ENCODE measurements at regions not wholly inside any gene's neighbourhood (a gene's known extent, or its start where the extent isn't known, plus 50 kb on each side); places are given as distances from the start of the nearest gene placed in this dataset.

- no peaks in the 10 kb centered on the region for H3K36me3 ChIP-seq
- H3K27ac ChIP-seq, result no peak overlapping the region
- H3K27me3 ChIP-seq, result no peaks in the 10 kb centered on the region
- WGBS, 2 donors, result 91 to 92% methylated on average over 1 of the region's 1 CpG
- no peak for ATAC-seq (ENCODE audit: low FRiP score in 2 of 2)
- H3K4me3 ChIP-seq, result no peak overlapping the region
- TF ChIP-seq CTCF (IDR thresholded peaks at IDR 0.05), result no peak
- no peak for TF ChIP-seq POLR2A (IDR thresholded peaks at IDR 0.05)
- TF ChIP-seq POLR2AphosphoS5 (IDR thresholded peaks at IDR 0.05), result no peak
- TF ChIP-seq EP300 (IDR thresholded peaks at IDR 0.05), result no peak
- no peaks in the 10 kb centered on the region for H3K4me1 ChIP-seq
- H3K9me3 ChIP-seq, result no peaks in the 10 kb centered on the region
- no peak for DNase-seq
Measured at GRCh38 chr3:148102156-148102555, 595.5 kb upstream of the AGTR1 start.

- no peaks in the 10 kb centered on the region for H3K36me3 ChIP-seq
- DNase-seq, result no peak
- no peaks in the 10 kb centered on the region for H3K9me3 ChIP-seq
- no peak overlapping the region for H3K27ac ChIP-seq
- WGBS, 2 donors, result 81 to 85% methylated on average over 2 of the region's 2 CpGs
- H3K4me3 ChIP-seq, result no peak overlapping the region
- H3K27me3 ChIP-seq, result no peaks in the 10 kb centered on the region
- no peak for ATAC-seq (ENCODE audit: low FRiP score in 2 of 2)
- H3K4me1 ChIP-seq, result no peaks in the 10 kb centered on the region
- TF ChIP-seq CTCF (IDR thresholded peaks at IDR 0.05) (no peak), POLR2AphosphoS5 (IDR thresholded peaks at IDR 0.05) (no peak), POLR2A (IDR thresholded peaks at IDR 0.05) (no peak), EP300 (IDR thresholded peaks at IDR 0.05) (no peak)
Measured at GRCh38 chr3:148106062-148106461, 591.6 kb upstream of the AGTR1 start.

- H3K27me3 ChIP-seq, result no peaks in the 10 kb centered on the region
- TF ChIP-seq EP300 (IDR thresholded peaks at IDR 0.05), result no peak
- TF ChIP-seq POLR2A (IDR thresholded peaks at IDR 0.05), result no peak
- no peak for TF ChIP-seq POLR2AphosphoS5 (IDR thresholded peaks at IDR 0.05)
- no peak for TF ChIP-seq CTCF (IDR thresholded peaks at IDR 0.05)
- DNase-seq, result no peak
- ATAC-seq (ENCODE audit: low FRiP score in 2 of 2), result no peak
- H3K9me3 ChIP-seq, result no peaks in the 10 kb centered on the region
- H3K27ac ChIP-seq, result no peak overlapping the region
- WGBS, 2 donors, result 67 to 72% methylated on average over 2 of the region's 2 CpGs
- no peaks in the 10 kb centered on the region for H3K4me1 ChIP-seq
- no peaks in the 10 kb centered on the region for H3K36me3 ChIP-seq
- no peak overlapping the region for H3K4me3 ChIP-seq
Measured at GRCh38 chr3:148126956-148127355, 570.7 kb upstream of the AGTR1 start.

DNA sequence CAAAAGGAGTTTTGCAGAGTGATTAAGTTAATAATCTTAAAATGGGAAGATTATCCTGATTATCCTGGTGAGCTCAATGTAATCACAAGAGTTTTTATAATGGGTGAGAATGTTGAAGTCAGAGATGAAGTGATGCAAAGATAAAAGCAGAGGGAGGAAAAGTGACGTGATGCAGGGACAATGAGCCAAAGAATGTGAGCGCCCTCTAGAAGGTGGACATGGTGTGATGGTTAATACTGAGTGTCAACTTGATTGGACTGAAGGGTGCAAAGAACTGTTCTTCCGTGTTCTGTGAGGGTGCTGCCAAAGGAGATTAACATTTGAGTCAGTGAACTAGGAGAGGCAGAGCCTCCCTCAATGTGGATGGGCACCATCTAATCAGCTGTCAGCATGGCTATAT lies 569.6 kb upstream of the AGTR1 start:
- no peak overlapping the region for H3K27ac ChIP-seq
- TF ChIP-seq POLR2AphosphoS5 (IDR thresholded peaks at IDR 0.05) (no peak), EP300 (IDR thresholded peaks at IDR 0.05) (no peak), POLR2A (IDR thresholded peaks at IDR 0.05) (no peak), CTCF (IDR thresholded peaks at IDR 0.05) (no peak)
- H3K9me3 ChIP-seq, result no peaks in the 10 kb centered on the region
- H3K27me3 ChIP-seq, result no peaks in the 10 kb centered on the region
- ATAC-seq (ENCODE audit: low FRiP score in 2 of 2) (no peak), DNase-seq (no peak)
- no peaks in the 10 kb centered on the region for H3K36me3 ChIP-seq
- H3K4me3 ChIP-seq, result no peak overlapping the region
- H3K4me1 ChIP-seq, result no peaks in the 10 kb centered on the region
- 46 to 78% methylated on average over 3 of the region's 3 CpGs for whole genome bisulfite sequencing, 2 donors

DNA sequence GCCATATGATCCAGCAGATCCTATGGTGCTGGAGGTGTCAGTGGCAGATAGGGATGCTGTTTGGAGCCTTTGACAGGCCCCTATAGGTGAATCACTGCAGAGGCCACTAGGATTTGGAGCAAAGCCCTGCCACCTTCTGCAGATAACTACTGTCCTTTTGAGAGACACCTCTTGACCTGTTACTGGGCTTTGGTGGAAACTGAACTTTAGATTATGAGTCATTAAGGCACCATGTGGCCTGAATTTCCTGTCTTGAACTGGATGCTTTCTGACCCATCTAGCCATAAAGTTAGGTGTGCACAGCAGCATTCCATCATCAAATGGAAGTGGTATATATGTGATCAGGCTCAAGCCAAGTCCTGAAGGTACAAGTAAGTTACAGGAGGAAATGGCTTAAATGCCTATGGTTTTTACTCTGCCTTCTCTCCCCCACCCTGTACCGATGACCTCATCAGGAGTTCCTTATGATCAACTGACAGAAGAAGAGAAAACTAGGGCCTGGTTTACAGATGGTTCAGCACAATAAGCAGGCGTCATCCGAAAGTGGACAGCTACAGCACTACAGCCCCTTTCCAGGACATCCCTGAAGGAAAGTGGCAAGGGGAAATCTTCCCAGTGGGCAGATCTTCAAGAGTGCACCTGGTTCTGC lies 565.6 kb upstream of the AGTR1 start:
- no peaks in the 10 kb centered on the region for H3K9me3 ChIP-seq
- H3K4me1 ChIP-seq, result no peaks in the 10 kb centered on the region
- no peak overlapping the region for H3K27ac ChIP-seq
- no peak for ATAC-seq (ENCODE audit: low FRiP score in 2 of 2)
- no peaks in the 10 kb centered on the region for H3K36me3 ChIP-seq
- WGBS, 2 donors, result 94 to 96% methylated on average over 3 of the region's 3 CpGs
- TF ChIP-seq EP300 (IDR thresholded peaks at IDR 0.05), result no peak
- TF ChIP-seq POLR2AphosphoS5 (IDR thresholded peaks at IDR 0.05), result no peak
- no peak for TF ChIP-seq POLR2A (IDR thresholded peaks at IDR 0.05)
- TF ChIP-seq CTCF (IDR thresholded peaks at IDR 0.05), result no peak
- H3K27me3 ChIP-seq, result no peaks in the 10 kb centered on the region
- no peak overlapping the region for H3K4me3 ChIP-seq
- DNase-seq, result no peak
